Adrenal gland (tissue), 9 donors: ENCODE measurements at regions not wholly inside any gene's neighbourhood (a gene's known extent, or its start where the extent isn't known, plus 50 kb on each side); places are given as distances from the start of the nearest gene placed in this dataset.

Experiments
- DNase-seq, 7 donors: peaks; one replicate each; pipeline ENCODE4 v3.0.0-alpha.2; 2019 to 2020
- H3K27ac ChIP-seq, 5 donors: fragments of 200-600 bp; sonication (generic) in 4 of 5; 1 replicate in 3 of 5; 2 replicates in 2 of 5; pipeline versions ENCODE4 v1.5.1 to v1.8.0; 2016 to 2020; ENCODE audit warnings: mild to moderate bottlenecking in 1 of 5
- H3K27me3 ChIP-seq: fragments of 200-600 bp; 2 replicates; pipeline ENCODE4 v1.8.0; 2021
- H3K36me3 ChIP-seq, 2 donors: fragments of 200-600 bp; replicated peaks in 1 of 2; 1 replicate in 1 of 2; 2 replicates in 1 of 2; pipeline versions ENCODE4 v1.5.1 to v1.8.0; 2018 to 2022
- H3K4me1 ChIP-seq, 2 donors: fragments of 200-600 bp; replicated peaks in 1 of 2; 1 replicate in 1 of 2; 2 replicates in 1 of 2; pipeline versions ENCODE4 v1.5.1 to v1.8.0; 2018 to 2021
- H3K4me3 ChIP-seq, 4 donors: fragments of 200-600 bp; sonication (generic) in 3 of 4; one replicate each; pipeline ENCODE4 v1.5.1; 2016 to 2018
- H3K9me3 ChIP-seq, 3 donors: fragments of 200-600 bp; sonication (generic) in 1 of 3; replicated peaks in 1 of 3; 1 replicate in 2 of 3; 2 replicates in 1 of 3; pipeline versions ENCODE4 v1.5.1 to v1.8.0; 2016 to 2021
- CTCF ChIP-seq, 6 experiments: fragments of 450-650 bp in 4 of 6; fragments of 200-600 bp in 2 of 6; sonication (generic) in 1 of 6; IDR thresholded peaks; 1 replicate in 5 of 6; 2 replicates in 1 of 6; pipeline versions ENCODE4 v1.5.1 to v1.8.0; 2016 to 2021; ENCODE audit warnings: antibody characterized with exemption in 6 of 6, mild to moderate bottlenecking in 2 of 6, moderate library complexity in 1 of 6
- POLR2A ChIP-seq, 2 donors: fragments of 450-650 bp; IDR thresholded peaks; one replicate each; pipeline ENCODE4 v1.6.1; 2017; ENCODE audit warnings: antibody characterized with exemption in 2 of 2, mild to moderate bottlenecking in 2 of 2, moderate library complexity in 1 of 2
- WGBS, 4 donors: extraction: QIAGEN DNeasy Blood & Tissue Kit in 2 of 4; methylation state at CpG; one replicate each; pipeline versions ENCODE4 v1.1.5 to v1.1.7; 2013 to 2017; 5-methylcytosine and 5-hydroxymethylcytosine counted together
- intact Hi-C, 2 donors: fragments of 100-400 bp; cut with DNase I; formaldehyde crosslinking; loops; one replicate each; pipeline versions ENCODE4 v1.14.1 to v1.15.0; 2022 to 2023
- donor health status: healthy with polysubstance abuse.
- donor health status: Bipolar disorder and iron deficiency.
- donor health status: DM: yes; HTN: yes; CAD: no.
- donor health status: DM: no; HTN: no; CAD: no.
- donor health status: DM: no; HTN: no; CAD: no.

- H3K4me3 ChIP-seq = no peak overlapping the region
- 23 to 54% (median 34%) methylated on average over 1 of the region's 1 CpG for WGBS, 4 donors
- no peak overlapping the region for H3K27ac ChIP-seq
- no peaks in the 10 kb centered on the region for H3K9me3 ChIP-seq
- no peaks in the 10 kb centered on the region for H3K36me3 ChIP-seq
- intact Hi-C loops = no loop called here
- TF ChIP-seq POLR2A (IDR thresholded peaks at IDR 0.05) (no peak), CTCF (IDR thresholded peaks at IDR 0.05) (no peak)
- peaks cover 33% of the 10 kb centered on the region for H3K27me3 ChIP-seq
- no peak for DNase-seq
- H3K4me1 ChIP-seq = no peaks in the 10 kb centered on the region
Measured at GRCh38 chrX:131894995-131895394, 128.1 kb upstream of the STK26 start.

- intact Hi-C loops = no loop called here
- no peak for DNase-seq
- H3K27me3 ChIP-seq = peaks cover 27% of the 10 kb centered on the region
Measured at GRCh38 chrX:131895807-131896206, 127.3 kb upstream of the STK26 start.

GRCh38 chrX:131901546-131901945, 121.6 kb upstream of the STK26 start:
- intact Hi-C loops = no loop called here
- Histone ChIP-seq H3K4me1 (no peaks in the 10 kb centered on the region), H3K36me3 (no peaks in the 10 kb centered on the region), H3K4me3 (no peak overlapping the region), H3K27ac (no peak overlapping the region), H3K27me3 (peaks cover 25% of the 10 kb centered on the region), H3K9me3 (no peaks in the 10 kb centered on the region)
- TF ChIP-seq POLR2A (IDR thresholded peaks at IDR 0.05) (no peak), CTCF (IDR thresholded peaks at IDR 0.05) (no peak)
- WGBS, 4 donors = 20 to 65% (median 52%) methylated on average over 1 of the region's 1 CpG
- no peak for DNase-seq

More at GRCh38 chrX:131895807-131896206, 127.3 kb upstream of the STK26 start:
- Histone ChIP-seq H3K4me1 (no peaks in the 10 kb centered on the region), H3K9me3 (no peaks in the 10 kb centered on the region), H3K36me3 (no peaks in the 10 kb centered on the region), H3K4me3 (no peak overlapping the region), H3K27ac (no peak overlapping the region)
- TF ChIP-seq POLR2A (IDR thresholded peaks at IDR 0.05) = no peak
- TF ChIP-seq CTCF (IDR thresholded peaks at IDR 0.05) = no peak
- 27 to 47% (median 43%) methylated on average over 1 to 3 of the region's 3 CpGs for WGBS, 4 donors

GRCh38 chrX:131907488-131908314, 115.4 kb upstream of the STK26 start:
- DNase-seq = no peak
- no peak overlapping the region for H3K27ac ChIP-seq
- no peaks in the 10 kb centered on the region for H3K36me3 ChIP-seq
- no peaks in the 10 kb centered on the region for H3K4me1 ChIP-seq
- no peak for TF ChIP-seq POLR2A (IDR thresholded peaks at IDR 0.05)
- TF ChIP-seq CTCF (IDR thresholded peaks at IDR 0.05) = no peak
- peaks cover 19% of the 10 kb centered on the region for H3K27me3 ChIP-seq
- intact Hi-C loops = no loop called here
- no peak overlapping the region for H3K4me3 ChIP-seq
- WGBS, 4 donors = 70 to 84% (median 79%) methylated on average over 4 to 31 of the region's 31 CpGs
- H3K9me3 ChIP-seq = no peaks in the 10 kb centered on the region
